Mammary epithelial cell (primary cell): ENCODE measurements at regions not wholly inside any gene's neighbourhood (a gene's known extent, or its start where the extent isn't known, plus 50 kb on each side); places are given as distances from the start of the nearest gene placed in this dataset.

Source experiments
- CTCF ChIP-seq, 2 donors: IDR thresholded peaks in 1 of 2; conservative IDR thresholded peaks in 1 of 2; 2 replicates each; pipeline ENCODE4 v1.5.1; 2011 to 2012; ENCODE audit warnings: inconsistent platforms in 2 of 2, low read length in 2 of 2, mild to moderate bottlenecking in 2 of 2, control low read depth in 1 of 2, low read depth in 1 of 2; ENCODE audit not compliant: insufficient read depth in 1 of 2; ENCODE audit errors: extremely low read depth in 1 of 2
- EZH2 ChIP-seq: IDR thresholded peaks from 2 replicates; pipeline ENCODE4 v1.6.1; 2012; ENCODE audit warnings: low read length, inconsistent platforms, borderline replicate concordance

- TF ChIP-seq CTCF (conservative IDR thresholded peaks at IDR 0.05 in 1 of 2, IDR thresholded peaks at IDR 0.05 in 1 of 2; ENCODE audit: extremely low read depth in 1 of 2, insufficient read depth in 1 of 2, low read depth in 1 of 2, low read length in 2 of 2) (no peak), EZH2 (no peak)
These were observed 224.0 kb upstream of the GMDS start for GRCh38 chr6:2469428-2469827.
